PC-9 (cell line): ENCODE measurements at regions not wholly inside any gene's neighbourhood (a gene's known extent, or its start where the extent isn't known, plus 50 kb on each side); places are given as distances from the start of the nearest gene placed in this dataset.

Source experiments
- EZH2 ChIP-seq: fragments of 200-600 bp; sonication (generic); IDR thresholded peaks from 2 replicates; pipeline ENCODE4 v1.8.0; 2017; ENCODE audit warnings: antibody characterized with exemption, low read depth
- TF ChIP-seq, protein P1 (sequence below): fragments of 200-600 bp; sonication (generic); conservative IDR thresholded peaks from 2 replicates; pipeline ENCODE4 v1.6.1; 2017; ENCODE audit warnings: mixed run types, antibody characterized with exemption, mild to moderate bottlenecking, moderate library complexity

DNA sequence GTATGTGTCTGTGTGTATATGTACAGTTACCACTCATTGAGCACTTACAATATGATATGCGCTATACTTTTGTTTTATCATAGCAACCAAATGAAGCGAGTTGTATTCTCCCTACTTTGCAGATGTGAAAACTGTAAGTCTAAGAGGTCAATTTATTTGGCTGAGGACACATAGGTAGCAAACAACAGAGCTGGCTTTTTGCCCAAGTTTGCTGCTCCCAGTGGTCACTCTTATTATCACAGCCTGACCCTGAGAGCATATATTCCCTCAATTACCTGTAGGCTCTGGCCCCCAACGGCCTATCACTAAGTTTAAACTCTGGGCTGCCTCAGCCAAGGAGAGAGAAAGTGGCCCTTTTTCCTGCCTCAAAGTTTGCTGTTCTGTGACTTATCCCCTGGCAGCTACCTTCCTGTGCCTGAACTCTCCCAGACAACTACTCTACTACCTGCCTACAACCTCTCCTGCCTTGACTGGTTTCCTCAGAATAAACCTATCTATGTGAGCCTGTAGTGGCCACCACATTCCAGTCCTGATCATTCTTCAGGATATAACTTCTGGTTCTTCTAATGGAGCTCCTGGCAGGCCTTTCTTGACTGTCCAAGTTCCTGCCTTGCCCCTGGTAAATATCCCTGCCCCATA lies 221.8 kb downstream of the FRK start:
- TF ChIP-seq, protein P1, sequence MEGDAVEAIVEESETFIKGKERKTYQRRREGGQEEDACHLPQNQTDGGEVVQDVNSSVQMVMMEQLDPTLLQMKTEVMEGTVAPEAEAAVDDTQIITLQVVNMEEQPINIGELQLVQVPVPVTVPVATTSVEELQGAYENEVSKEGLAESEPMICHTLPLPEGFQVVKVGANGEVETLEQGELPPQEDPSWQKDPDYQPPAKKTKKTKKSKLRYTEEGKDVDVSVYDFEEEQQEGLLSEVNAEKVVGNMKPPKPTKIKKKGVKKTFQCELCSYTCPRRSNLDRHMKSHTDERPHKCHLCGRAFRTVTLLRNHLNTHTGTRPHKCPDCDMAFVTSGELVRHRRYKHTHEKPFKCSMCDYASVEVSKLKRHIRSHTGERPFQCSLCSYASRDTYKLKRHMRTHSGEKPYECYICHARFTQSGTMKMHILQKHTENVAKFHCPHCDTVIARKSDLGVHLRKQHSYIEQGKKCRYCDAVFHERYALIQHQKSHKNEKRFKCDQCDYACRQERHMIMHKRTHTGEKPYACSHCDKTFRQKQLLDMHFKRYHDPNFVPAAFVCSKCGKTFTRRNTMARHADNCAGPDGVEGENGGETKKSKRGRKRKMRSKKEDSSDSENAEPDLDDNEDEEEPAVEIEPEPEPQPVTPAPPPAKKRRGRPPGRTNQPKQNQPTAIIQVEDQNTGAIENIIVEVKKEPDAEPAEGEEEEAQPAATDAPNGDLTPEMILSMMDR, result peak; percentile 81
- TF ChIP-seq EZH2, result no peak
